ENCODE measurements at regions not wholly inside any gene's neighbourhood (a gene's known extent, or its start where the extent isn't known, plus 50 kb on each side); places are given as distances from the start of the nearest gene placed in this dataset.

- TF ChIP-seq EZH2 (IDR thresholded peaks at IDR 0.05) (no peak), POLR2AphosphoS5 (IDR thresholded peaks at IDR 0.05; ENCODE audit: borderline replicate concordance, low read depth, low read length) (no peak)
Observed at GRCh38 chr20:19026121-19026878, 186.1 kb upstream of the SLC24A3 start.
